ENCODE measurements at regions not wholly inside any gene's neighbourhood (a gene's known extent, or its start where the extent isn't known, plus 50 kb on each side); places are given as distances from the start of the nearest gene placed in this dataset.

GRCh38 chr16:60485872-60486489 is 1550.3 kb downstream of the CDH8 start:
- Mint-ChIP-seq H3K27me3 (ENCODE audit: low read depth in 3 of 3) (peaks cover 0 to 3% (median 0%) of the 10 kb centered on the region in 3 donors), H3K36me3 (no peaks in the 10 kb centered on the region), H3K9me3 (peaks cover 6 to 45% (median 20%) of the 10 kb centered on the region in 6 donors), H3K27ac (no peak overlapping the region), H3K4me3 (no peak overlapping the region), H3K4me1 (no peaks in the 10 kb centered on the region)
- no peak for DNase-seq

- Mint-ChIP-seq H3K27ac (no peak overlapping the region), H3K27me3 (ENCODE audit: low read depth in 3 of 3) (peaks cover 0 to 3% (median 0%) of the 10 kb centered on the region in 3 donors), H3K36me3 (no peaks in the 10 kb centered on the region), H3K4me1 (no peaks in the 10 kb centered on the region), H3K4me3 (no peak overlapping the region), H3K9me3 (peaks cover 6 to 45% (median 22%) of the 10 kb centered on the region in 6 donors)
- DNase-seq, result no peak
These were observed 1551.3 kb downstream of the CDH8 start for GRCh38 chr16:60484901-60485300.

- no peaks in the 10 kb centered on the region for H3K36me3 Mint-ChIP-seq
- no peaks in the 10 kb centered on the region for H3K27me3 Mint-ChIP-seq (ENCODE audit: low read depth in 3 of 3)
- H3K27ac Mint-ChIP-seq, result no peak overlapping the region
- H3K9me3 Mint-ChIP-seq, result peaks cover 4 to 42% (median 13%) of the 10 kb centered on the region in 6 donors
- H3K4me1 Mint-ChIP-seq, result no peaks in the 10 kb centered on the region
- DNase-seq, result no peak
- no peak overlapping the region for H3K4me3 Mint-ChIP-seq
These were observed 1554.6 kb downstream of the CDH8 start for GRCh38 chr16:60481591-60481990.

GRCh38 chr16:60478810-60479209 is 1557.4 kb downstream of the CDH8 start:
- no peaks in the 10 kb centered on the region for H3K27me3 Mint-ChIP-seq (ENCODE audit: low read depth in 3 of 3)
- H3K27ac Mint-ChIP-seq, result no peak overlapping the region
- H3K36me3 Mint-ChIP-seq, result no peaks in the 10 kb centered on the region
- H3K9me3 Mint-ChIP-seq, result peaks cover 2 to 33% (median 9%) of the 10 kb centered on the region in 6 donors
- H3K4me1 Mint-ChIP-seq, result no peaks in the 10 kb centered on the region
- no peak overlapping the region for H3K4me3 Mint-ChIP-seq
- DNase-seq, result no peak

DNA sequence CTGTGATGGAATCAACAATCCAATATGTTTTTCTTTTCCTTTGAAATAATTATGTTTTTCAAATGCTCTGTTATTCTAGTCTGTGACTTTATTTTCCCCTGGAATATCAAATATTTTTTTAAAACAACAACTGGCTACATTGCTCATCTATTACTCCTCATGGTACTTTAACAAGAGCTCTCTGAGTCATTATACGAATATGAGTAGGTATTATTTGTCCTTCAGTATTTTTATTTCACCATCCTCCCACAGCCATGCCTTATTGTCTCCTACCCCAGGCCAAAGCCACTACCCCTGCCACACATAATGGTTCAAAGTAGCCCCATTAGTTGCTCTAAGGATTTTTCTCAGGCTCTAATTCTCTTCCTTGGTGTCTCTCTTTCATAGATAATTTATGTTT is 1572.3 kb downstream of the CDH8 start:
- no peak for DNase-seq
- Mint-ChIP-seq H3K9me3 (peaks cover 5 to 68% (median 27%) of the 10 kb centered on the region in 6 donors), H3K36me3 (peaks cover 0 to 4% (median 0%) of the 10 kb centered on the region in 3 donors), H3K27me3 (ENCODE audit: low read depth in 3 of 3) (peaks cover 0 to 2% (median 0%) of the 10 kb centered on the region in 3 donors), H3K4me3 (no peak overlapping the region), H3K4me1 (no peaks in the 10 kb centered on the region), H3K27ac (no peak overlapping the region)

DNA sequence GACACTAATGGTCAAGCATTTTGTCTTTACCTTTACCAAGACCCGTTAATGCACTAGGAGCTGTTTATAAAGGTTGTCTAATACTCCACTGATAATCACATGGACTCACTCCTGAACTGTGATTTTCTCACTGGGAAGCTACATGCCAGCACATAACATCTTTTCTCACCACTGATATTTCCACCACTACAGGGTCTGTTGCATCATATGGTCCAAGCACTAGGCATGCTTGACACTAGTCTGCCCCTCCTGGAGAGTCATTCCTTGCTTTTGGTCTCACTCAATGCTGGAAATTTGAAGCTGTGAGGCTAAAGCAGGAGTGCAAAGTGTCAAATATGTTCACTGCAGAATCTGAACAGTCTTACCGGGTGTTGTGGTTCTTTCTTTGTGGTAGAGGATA is 1576.8 kb downstream of the CDH8 start:
- peaks cover 15 to 51% (median 26%) of the 10 kb centered on the region in 6 donors for H3K9me3 Mint-ChIP-seq
- H3K27ac Mint-ChIP-seq, result no peak overlapping the region
- H3K4me1 Mint-ChIP-seq, result no peaks in the 10 kb centered on the region
- H3K4me3 Mint-ChIP-seq, result no peak overlapping the region
- H3K27me3 Mint-ChIP-seq (ENCODE audit: low read depth in 3 of 3), result peaks cover 0 to 1% (median 0%) of the 10 kb centered on the region in 3 donors
- DNase-seq, result no peak
- no peaks in the 10 kb centered on the region for H3K36me3 Mint-ChIP-seq

DNA sequence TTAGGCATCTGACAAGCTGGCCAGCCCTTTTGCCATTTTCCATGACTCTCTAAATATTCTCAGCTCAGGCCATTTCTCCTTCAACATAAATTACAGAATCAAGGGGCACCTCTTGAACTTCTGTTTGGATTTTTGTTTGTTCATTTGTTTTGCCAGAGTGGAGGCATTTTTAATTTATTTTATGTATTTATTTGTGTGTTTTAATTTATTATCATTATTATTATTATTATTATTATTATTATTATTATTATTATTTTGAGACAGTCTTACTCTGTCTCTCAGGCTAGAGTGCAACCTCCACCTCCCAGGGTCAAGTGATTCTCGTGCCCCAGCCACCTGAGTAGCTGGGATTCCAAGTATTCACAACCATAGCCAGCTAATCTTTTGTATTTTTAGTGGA is 1578.0 kb downstream of the CDH8 start:
- H3K27ac Mint-ChIP-seq, result no peak overlapping the region
- H3K27me3 Mint-ChIP-seq (ENCODE audit: low read depth in 3 of 3), result peaks cover 0 to under 1% (median 0%) of the 10 kb centered on the region in 3 donors
- H3K9me3 Mint-ChIP-seq, result peaks cover 12 to 50% (median 25%) of the 10 kb centered on the region in 6 donors
- no peaks in the 10 kb centered on the region for H3K4me1 Mint-ChIP-seq
- DNase-seq, result no peak
- no peak overlapping the region for H3K4me3 Mint-ChIP-seq
- H3K36me3 Mint-ChIP-seq, result no peaks in the 10 kb centered on the region

DNA sequence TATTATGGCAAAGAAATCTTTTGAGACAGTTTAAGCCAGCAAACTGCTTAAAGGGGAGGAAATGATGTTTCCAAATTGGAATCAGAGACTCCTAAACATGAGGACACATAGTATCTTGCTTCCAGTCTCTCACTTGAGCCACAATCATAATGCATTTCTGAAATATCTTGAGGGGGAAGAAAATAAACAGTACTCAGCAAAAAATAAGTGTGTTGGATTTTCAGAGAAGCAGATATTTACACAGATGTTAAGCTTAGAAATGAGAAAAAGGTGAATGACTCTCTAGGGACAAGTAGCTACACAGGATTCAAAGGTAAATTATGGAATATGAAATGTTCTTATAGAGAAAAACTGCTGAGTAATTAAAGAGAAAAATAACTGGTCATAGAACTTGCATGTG is 1583.6 kb downstream of the CDH8 start:
- DNase-seq, result no peak
- Mint-ChIP-seq H3K36me3 (no peaks in the 10 kb centered on the region), H3K4me1 (no peaks in the 10 kb centered on the region), H3K27ac (no peak overlapping the region), H3K27me3 (ENCODE audit: low read depth in 3 of 3) (peaks cover 0 to 2% (median 0%) of the 10 kb centered on the region in 3 donors), H3K9me3 (peaks cover 9 to 46% (median 20%) of the 10 kb centered on the region in 6 donors), H3K4me3 (no peak overlapping the region)

DNA sequence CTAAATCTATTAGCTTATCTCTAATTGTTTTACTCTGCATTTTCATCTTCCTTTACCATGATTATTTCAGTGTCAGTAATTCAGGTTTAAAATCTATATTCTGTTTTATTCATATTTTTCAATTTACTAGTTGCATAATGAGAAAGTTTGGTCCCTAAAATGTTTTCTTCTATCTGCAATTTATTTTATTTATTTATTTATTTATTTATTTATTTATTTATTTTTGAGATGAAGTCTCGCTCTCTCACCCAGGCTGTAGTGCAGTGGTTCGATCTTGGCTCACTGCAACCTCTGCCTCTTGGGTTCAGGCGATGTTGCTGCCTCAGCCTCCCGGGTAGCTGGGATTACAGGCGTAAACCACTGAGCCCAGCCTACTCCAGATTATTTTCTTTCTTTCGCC is 1597.3 kb downstream of the CDH8 start:
- no peaks in the 10 kb centered on the region for H3K4me1 Mint-ChIP-seq
- no peak overlapping the region for H3K27ac Mint-ChIP-seq
- no peaks in the 10 kb centered on the region for H3K36me3 Mint-ChIP-seq
- no peak for DNase-seq
- peaks cover 5 to 17% (median 14%) of the 10 kb centered on the region in 6 donors for H3K9me3 Mint-ChIP-seq
- H3K27me3 Mint-ChIP-seq (ENCODE audit: low read depth in 3 of 3), result peaks cover 0 to 3% (median 0%) of the 10 kb centered on the region in 3 donors
- no peak overlapping the region for H3K4me3 Mint-ChIP-seq

- Mint-ChIP-seq H3K27ac (no peak overlapping the region), H3K9me3 (peaks cover 5 to 51% (median 22%) of the 10 kb centered on the region in 6 donors), H3K4me1 (no peaks in the 10 kb centered on the region), H3K27me3 (ENCODE audit: low read depth in 3 of 3) (no peaks in the 10 kb centered on the region), H3K36me3 (peaks cover 0 to 4% (median 0%) of the 10 kb centered on the region in 3 donors), H3K4me3 (no peak overlapping the region)
- DNase-seq, result no peak
These were observed 1603.8 kb downstream of the CDH8 start for GRCh38 chr16:60432472-60432871.

DNA sequence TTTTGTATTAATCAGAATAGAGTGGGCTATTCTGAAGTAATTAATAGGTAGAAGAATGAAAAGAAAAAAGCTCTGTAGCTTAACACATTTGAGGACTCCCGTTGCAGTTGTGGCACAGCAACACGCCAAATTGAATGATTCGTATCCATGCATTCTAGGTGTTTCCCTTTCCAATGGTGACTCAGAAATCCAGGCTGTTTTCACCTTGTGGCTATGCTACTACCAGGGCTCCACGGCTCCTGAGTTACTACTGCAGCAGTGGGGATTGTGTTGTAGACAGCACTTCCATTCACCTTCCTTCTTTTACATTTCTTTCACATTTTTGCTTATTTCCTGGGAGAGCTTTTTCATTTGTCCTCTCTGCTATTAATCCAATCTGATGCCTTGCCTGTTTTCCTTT is 1616.4 kb downstream of the CDH8 start:
- H3K9me3 Mint-ChIP-seq, result peaks cover 5 to 55% (median 30%) of the 10 kb centered on the region in 6 donors
- H3K27me3 Mint-ChIP-seq (ENCODE audit: low read depth in 3 of 3), result peaks cover 0 to 2% (median 0%) of the 10 kb centered on the region in 3 donors
- no peak overlapping the region for H3K4me3 Mint-ChIP-seq
- H3K4me1 Mint-ChIP-seq, result no peaks in the 10 kb centered on the region
- peaks cover 0 to 8% (median 0%) of the 10 kb centered on the region in 3 donors for H3K36me3 Mint-ChIP-seq
- H3K27ac Mint-ChIP-seq, result no peak overlapping the region
- DNase-seq, result no peak

GRCh38 chr16:60414613-60415012 is 1621.6 kb downstream of the CDH8 start:
- Mint-ChIP-seq H3K4me3 (no peak overlapping the region), H3K27ac (no peak overlapping the region), H3K4me1 (no peaks in the 10 kb centered on the region), H3K9me3 (peaks cover 2 to 55% (median 27%) of the 10 kb centered on the region in 6 donors), H3K27me3 (ENCODE audit: low read depth in 3 of 3) (no peaks in the 10 kb centered on the region), H3K36me3 (peaks cover 0 to 8% (median 0%) of the 10 kb centered on the region in 3 donors)
- DNase-seq, result no peak

DNA sequence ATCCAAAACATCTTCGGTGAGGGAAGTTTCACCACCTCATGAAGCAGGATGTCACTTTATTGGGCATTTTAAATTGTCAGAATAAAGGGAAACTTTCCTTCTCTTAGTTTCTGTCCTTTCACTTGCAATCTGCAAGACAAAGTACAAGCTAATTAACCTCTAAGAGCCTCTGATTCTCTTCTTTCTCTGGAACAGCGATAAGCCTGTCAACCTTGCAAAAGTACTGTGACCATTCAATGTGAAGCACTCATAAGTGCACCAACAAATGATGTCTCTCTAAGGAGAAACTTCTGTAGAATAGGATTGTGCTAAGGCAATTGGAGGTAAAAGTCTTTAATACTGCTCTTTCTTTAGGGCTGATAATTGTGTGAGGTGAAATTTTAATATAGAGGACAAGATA is 1622.3 kb downstream of the CDH8 start:
- Mint-ChIP-seq H3K9me3 (peaks cover 2 to 54% (median 27%) of the 10 kb centered on the region in 6 donors), H3K27ac (no peak overlapping the region), H3K36me3 (peaks cover 0 to 8% (median 0%) of the 10 kb centered on the region in 3 donors), H3K27me3 (ENCODE audit: low read depth in 3 of 3) (no peaks in the 10 kb centered on the region), H3K4me3 (no peak overlapping the region), H3K4me1 (no peaks in the 10 kb centered on the region)
- no peak for DNase-seq

GRCh38 chr16:60407606-60408005 is 1628.6 kb downstream of the CDH8 start:
- no peak overlapping the region for H3K4me3 Mint-ChIP-seq
- H3K4me1 Mint-ChIP-seq, result no peaks in the 10 kb centered on the region
- no peak overlapping the region for H3K27ac Mint-ChIP-seq
- no peaks in the 10 kb centered on the region for H3K36me3 Mint-ChIP-seq
- no peak for DNase-seq
- H3K27me3 Mint-ChIP-seq (ENCODE audit: low read depth in 3 of 3), result no peaks in the 10 kb centered on the region
- H3K9me3 Mint-ChIP-seq, result peaks cover 5 to 54% (median 15%) of the 10 kb centered on the region in 6 donors

GRCh38 chr16:60407034-60407433 is 1629.2 kb downstream of the CDH8 start:
- no peak overlapping the region for H3K4me3 Mint-ChIP-seq
- H3K4me1 Mint-ChIP-seq, result no peaks in the 10 kb centered on the region
- peaks cover 5 to 48% (median 14%) of the 10 kb centered on the region in 6 donors for H3K9me3 Mint-ChIP-seq
- H3K36me3 Mint-ChIP-seq, result no peaks in the 10 kb centered on the region
- H3K27me3 Mint-ChIP-seq (ENCODE audit: low read depth in 3 of 3), result no peaks in the 10 kb centered on the region
- no peak for DNase-seq
- no peak overlapping the region for H3K27ac Mint-ChIP-seq
